Left forelimb (tissue), 1 donor: ENCODE measurements at regions not wholly inside any gene's neighbourhood (a gene's known extent, or its start where the extent isn't known, plus 50 kb on each side); places are given as distances from the start of the nearest gene placed in this dataset.
A peak's percentile ranks its signal among the peaks of the same experiment; 100 is the strongest.

ENCODE experiments used
- DNase-seq: peaks from one replicate; pipeline ENCODE4 v3.0.0-alpha.2; 2018; ENCODE audit warnings: low spot score

- no peak for DNase-seq
Observed at GRCh38 chr2:238789317-238789806, 58.5 kb upstream of the TWIST2 start.

- no peak for DNase-seq
Observed at GRCh38 chr2:238790126-238790832, 57.6 kb upstream of the TWIST2 start.

GRCh38 chr2:238790833-238791230, 57.1 kb upstream of the TWIST2 start:
- DNase-seq: no peak

GRCh38 chr2:238791354-238791753, 56.5 kb upstream of the TWIST2 start:
- no peak for DNase-seq

- DNase-seq: no peak
Observed at GRCh38 chr2:238793306-238793705, 54.6 kb upstream of the TWIST2 start.

GRCh38 chr2:238793801-238794449, 54.0 kb upstream of the TWIST2 start:
- no peak for DNase-seq

- DNase-seq: peak; percentile 38
Observed at GRCh38 chr2:238796223-238796885, 51.5 kb upstream of the TWIST2 start.

GRCh38 chr2:238797537-238797936, 50.3 kb upstream of the TWIST2 start:
- DNase-seq: peak; percentile 12
